DMS53 treated with DMSO at 0.1 percent for 48 hours (cell line): ENCODE measurements at regions not wholly inside any gene's neighbourhood (a gene's known extent, or its start where the extent isn't known, plus 50 kb on each side); places are given as distances from the start of the nearest gene placed in this dataset.
"Not testable (repeated sequence)": the region's sequence is repeated elsewhere in the genome, so short reads cannot be mapped to it uniquely, and the experiment has no call there.

Experiments
- DNase-seq: peaks from one replicate; lab custom pipeline; 2025; ENCODE audit not compliant: unreplicated experiment; lab: John Stamatoyannopoulos, UW

GRCh38 chr4:111924696-111925095, 220.6 kb upstream of the FAM241A start:
- no peak for DNase-seq

DNA sequence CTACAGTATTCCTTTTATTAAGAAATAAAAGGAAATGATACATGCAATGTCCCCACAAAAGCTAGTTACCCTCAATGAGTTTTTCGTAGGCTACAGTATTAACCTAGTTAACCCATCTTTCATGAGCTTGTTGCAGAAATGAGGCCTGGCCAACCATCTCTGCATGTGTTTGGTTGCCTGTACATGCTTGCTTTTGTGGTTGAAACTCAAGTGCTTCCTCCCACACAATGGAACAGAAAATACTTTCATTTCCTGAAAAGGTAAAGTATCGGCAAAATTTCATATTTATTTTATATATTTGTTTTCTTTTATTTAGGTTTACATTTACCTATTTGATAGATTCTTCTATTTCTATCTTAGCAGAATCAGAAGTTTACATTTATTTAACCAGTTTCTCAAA, 214.6 kb upstream of the FAM241A start:
- DNase-seq = no peak

- no peak for DNase-seq
Observed at GRCh38 chr4:111933703-111934102, 211.6 kb upstream of the FAM241A start.

DNA sequence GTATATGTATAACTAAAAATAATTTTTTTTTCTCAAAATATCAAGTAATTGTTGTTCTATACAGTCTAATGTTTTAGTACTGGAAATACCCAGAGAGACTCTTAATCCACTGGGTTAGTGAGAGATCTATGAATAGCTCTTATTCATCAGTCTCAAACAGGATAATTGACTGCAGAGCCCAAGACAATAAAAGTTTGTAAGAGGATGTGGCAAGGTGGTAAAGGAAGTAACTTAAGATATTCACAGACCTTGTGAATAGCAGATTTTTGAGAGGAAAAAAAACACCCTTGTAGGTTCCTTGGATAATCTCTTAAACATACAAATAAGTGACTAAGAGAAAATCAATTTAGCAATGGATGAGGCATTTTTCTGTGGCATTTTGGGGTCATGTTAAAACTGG, 210.9 kb upstream of the FAM241A start:
- no peak for DNase-seq

DNA sequence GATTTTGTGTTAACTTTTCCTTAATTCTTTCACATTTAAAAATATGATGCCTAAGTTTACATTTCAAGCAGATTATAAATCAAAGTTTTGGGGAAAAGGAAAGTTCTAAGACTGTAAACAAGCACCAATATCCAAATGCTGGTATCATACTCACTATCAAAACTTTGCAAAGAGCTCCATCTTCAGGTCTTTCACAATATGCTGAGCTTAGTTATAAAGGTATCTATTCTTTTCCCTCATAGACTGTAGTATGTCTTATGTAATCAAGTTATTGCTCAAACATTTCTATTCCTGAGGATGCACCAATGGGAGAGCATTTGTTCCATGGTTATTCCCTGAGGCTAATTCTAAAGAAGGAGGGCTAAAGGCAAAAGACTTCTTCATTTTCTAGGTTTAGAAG, 207.9 kb upstream of the FAM241A start:
- DNase-seq = peak; percentile 59

DNA sequence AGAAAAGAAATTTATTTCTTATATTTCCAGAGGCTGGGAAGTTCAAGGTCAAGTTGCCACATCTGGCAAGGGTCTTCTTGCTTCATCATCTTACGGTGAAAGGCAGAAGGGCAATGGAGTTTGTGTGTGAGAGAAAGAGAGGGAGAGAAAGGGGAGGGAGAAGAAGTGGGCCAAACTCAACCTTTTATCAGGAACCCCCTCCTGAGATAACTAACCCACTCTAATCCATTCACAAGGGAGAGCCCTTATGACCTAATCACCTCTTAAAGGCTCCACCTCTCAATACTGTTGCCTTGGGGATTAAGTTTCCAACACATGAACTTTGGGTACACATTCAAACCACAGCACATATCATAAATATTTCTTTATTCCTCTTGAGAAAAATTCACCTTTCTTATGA, 203.3 kb upstream of the FAM241A start:
- no peak for DNase-seq

DNA sequence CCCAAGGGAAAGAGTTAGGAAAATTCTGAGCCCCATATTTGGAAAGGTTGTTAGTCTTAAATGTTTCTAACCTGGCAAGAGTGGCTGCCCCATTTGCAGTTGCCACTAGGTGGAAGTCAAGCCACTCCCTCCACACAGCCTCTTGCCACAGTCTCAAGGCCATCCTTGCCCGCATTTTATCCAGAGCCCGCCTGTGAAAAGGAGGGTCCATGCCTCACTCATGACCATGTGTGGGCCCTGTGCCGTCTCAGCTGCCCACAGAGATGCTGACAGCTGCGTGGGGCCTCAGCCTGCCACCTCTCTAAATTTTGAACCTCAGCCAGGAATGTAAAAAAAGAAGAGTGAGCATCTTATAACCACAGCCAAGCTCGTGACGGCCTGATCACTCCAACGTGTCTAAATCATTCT, 201.5 kb upstream of the FAM241A start:
- peak; percentile 13 for DNase-seq

DNA sequence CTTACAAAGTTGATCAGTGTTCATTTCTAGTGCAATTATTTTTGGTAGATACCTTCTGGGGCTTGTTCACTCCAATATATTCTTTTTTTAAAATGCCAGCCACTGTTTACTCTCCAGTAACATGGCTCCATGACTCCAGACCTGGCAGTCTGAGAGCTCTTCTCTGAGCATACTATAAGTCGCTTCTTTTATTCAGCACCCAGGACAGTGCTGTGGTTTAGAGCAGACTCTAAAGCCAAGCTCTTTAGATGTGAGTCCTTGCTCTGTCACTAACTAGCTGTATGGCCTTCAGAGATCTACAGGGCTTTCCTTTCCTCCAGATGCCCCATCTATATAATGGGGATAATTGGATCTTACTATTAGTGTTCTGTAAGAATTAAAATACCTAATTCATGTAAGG, 200.2 kb upstream of the FAM241A start:
- DNase-seq = no peak

DNA sequence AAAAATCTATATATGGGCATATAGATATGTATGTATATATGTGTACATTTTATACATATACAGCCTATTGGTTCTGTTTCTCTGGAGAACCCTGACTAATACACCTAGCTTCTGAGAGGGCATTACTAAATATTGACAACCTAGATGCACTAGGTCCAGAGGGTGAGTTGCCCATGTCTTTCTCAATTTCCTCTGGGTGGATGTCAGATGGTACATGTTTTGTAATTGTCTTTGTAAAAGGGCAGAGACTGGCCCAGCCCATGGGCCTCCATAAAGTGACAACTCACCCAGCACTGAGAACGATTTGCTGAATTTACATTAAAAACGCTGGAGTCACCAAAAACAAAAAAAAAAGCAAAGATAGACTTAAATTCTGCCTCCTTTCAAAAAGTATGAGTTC, 198.5 kb upstream of the FAM241A start:
- DNase-seq = no peak

- no peak for DNase-seq
Observed at GRCh38 chr4:111952688-111953087, 192.6 kb upstream of the FAM241A start.

- DNase-seq = no peak
Observed at GRCh38 chr4:111954550-111954949, 190.7 kb upstream of the FAM241A start.

- no peak for DNase-seq
Observed at GRCh38 chr4:111955001-111955400, 190.3 kb upstream of the FAM241A start.

- DNase-seq = no peak
Observed at GRCh38 chr4:111957116-111957515, 188.1 kb upstream of the FAM241A start.

GRCh38 chr4:111957997-111958396, 187.3 kb upstream of the FAM241A start:
- DNase-seq = no peak

GRCh38 chr4:111959222-111959621, 186.0 kb upstream of the FAM241A start:
- DNase-seq = peak; percentile 3

DNA sequence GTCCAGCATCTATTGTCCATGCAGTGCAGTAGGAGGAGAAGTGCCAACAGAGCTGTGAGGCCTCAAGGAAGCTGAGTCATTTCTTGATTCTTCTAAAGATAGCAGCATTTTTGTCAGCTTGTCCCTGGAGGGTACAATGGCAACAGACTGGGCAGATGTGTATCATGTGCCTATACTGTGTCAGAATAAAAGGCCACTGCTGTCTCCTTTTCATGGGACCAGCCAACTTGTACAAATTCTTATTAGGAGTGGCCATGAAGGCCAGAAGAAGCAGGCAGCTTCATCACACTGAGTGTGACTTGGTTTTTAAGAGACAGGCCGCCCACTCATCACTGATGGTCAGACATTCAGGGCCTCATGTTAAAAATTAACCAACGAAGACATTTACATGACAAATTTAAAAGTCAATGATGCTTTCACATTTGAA, 185.0 kb upstream of the FAM241A start:
- no peak for DNase-seq

- DNase-seq = not testable (repeated sequence)
Observed at GRCh38 chr4:111961026-111961425, 184.2 kb upstream of the FAM241A start.

- no peak for DNase-seq
Observed at GRCh38 chr4:111961809-111962208, 183.4 kb upstream of the FAM241A start.

GRCh38 chr4:111963158-111963700, 182.0 kb upstream of the FAM241A start:
- no peak for DNase-seq

GRCh38 chr4:111977419-111977965, 167.8 kb upstream of the FAM241A start:
- no peak for DNase-seq

DNA sequence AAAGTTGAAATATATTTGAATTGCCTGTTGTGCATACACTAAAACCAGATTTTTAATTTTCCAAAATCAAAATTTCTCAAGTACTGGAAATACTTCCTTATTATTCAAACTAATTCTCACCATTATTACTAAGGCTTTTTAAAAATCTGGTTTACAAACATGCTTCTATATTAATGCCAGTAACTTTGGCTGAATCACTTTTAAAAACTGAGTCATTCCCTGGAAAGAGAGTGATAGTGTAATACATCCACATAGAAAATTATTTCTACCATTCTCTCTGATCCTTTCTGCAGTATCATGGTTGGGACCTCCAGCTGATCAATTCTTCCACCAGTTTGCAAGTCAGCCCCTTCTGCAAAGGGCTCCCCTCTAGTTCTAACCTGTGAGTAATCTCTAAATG, 165.3 kb upstream of the FAM241A start:
- DNase-seq = no peak

GRCh38 chr4:111982089-111982488, 163.2 kb upstream of the FAM241A start:
- no peak for DNase-seq

GRCh38 chr4:111984169-111984819, 161.0 kb upstream of the FAM241A start:
- DNase-seq = no peak
